KMS-11 (cell line): ENCODE measurements at regions not wholly inside any gene's neighbourhood (a gene's known extent, or its start where the extent isn't known, plus 50 kb on each side); places are given as distances from the start of the nearest gene placed in this dataset.

Source experiments
- H2AFZ ChIP-seq: fragments of 200-600 bp; sonication (generic); 2 replicates; pipeline ENCODE4 v1.6.1; 2016; ENCODE audit warnings: antibody characterized with exemption, mixed run types, low read depth
- H3K27ac ChIP-seq: fragments of 200-600 bp; sonication (generic); 2 replicates; pipeline ENCODE4 v1.6.1; 2016; ENCODE audit warnings: mild to moderate bottlenecking, mixed run types
- H3K27me3 ChIP-seq: fragments of 200-600 bp; sonication (generic); 2 replicates; pipeline ENCODE4 v1.6.1; 2017; ENCODE audit warnings: mild to moderate bottlenecking, low read depth, mixed run types, moderate library complexity; ENCODE audit not compliant: insufficient read depth
- H3K36me3 ChIP-seq: fragments of 200-600 bp; sonication (generic); 2 replicates; pipeline ENCODE4 v1.6.1; 2017; ENCODE audit warnings: mild to moderate bottlenecking, mixed run types; ENCODE audit not compliant: insufficient read depth
- H3K4me1 ChIP-seq: fragments of 200-600 bp; sonication (generic); 2 replicates; pipeline ENCODE4 v1.6.1; 2016; ENCODE audit warnings: mild to moderate bottlenecking, low read depth, mixed run types; ENCODE audit not compliant: poor library complexity, severe bottlenecking
- H3K4me2 ChIP-seq: fragments of 200-600 bp; sonication (generic); 2 replicates; pipeline ENCODE4 v1.7.0; 2016; ENCODE audit warnings: mild to moderate bottlenecking, mixed run types
- H3K4me3 ChIP-seq: fragments of 200-600 bp; sonication (generic); IDR thresholded peaks from 2 replicates; pipeline ENCODE4 v1.6.1; 2017; ENCODE audit warnings: low read depth, low read length, mixed read lengths; ENCODE audit not compliant: insufficient read depth
- H3K79me2 ChIP-seq: fragments of 200-600 bp; sonication (generic); 2 replicates; pipeline ENCODE4 v1.6.1; 2016; ENCODE audit warnings: low read depth, mixed run types; ENCODE audit not compliant: insufficient read depth
- H3K9ac ChIP-seq: fragments of 200-600 bp; sonication (generic); 2 replicates; pipeline ENCODE4 v1.6.1; 2016; ENCODE audit warnings: mild to moderate bottlenecking, mixed run types
- H4K20me1 ChIP-seq: fragments of 200-600 bp; sonication (generic); 2 replicates; pipeline ENCODE4 v1.6.1; 2016; ENCODE audit warnings: mild to moderate bottlenecking, mixed run types; ENCODE audit not compliant: insufficient read depth
- CTCF ChIP-seq: fragments of 200-600 bp; sonication (generic); conservative IDR thresholded peaks from 2 replicates; pipeline ENCODE4 v1.6.1; 2017; ENCODE audit warnings: low read depth, mild to moderate bottlenecking, antibody characterized with exemption, low read length, moderate library complexity, mixed read lengths

DNA sequence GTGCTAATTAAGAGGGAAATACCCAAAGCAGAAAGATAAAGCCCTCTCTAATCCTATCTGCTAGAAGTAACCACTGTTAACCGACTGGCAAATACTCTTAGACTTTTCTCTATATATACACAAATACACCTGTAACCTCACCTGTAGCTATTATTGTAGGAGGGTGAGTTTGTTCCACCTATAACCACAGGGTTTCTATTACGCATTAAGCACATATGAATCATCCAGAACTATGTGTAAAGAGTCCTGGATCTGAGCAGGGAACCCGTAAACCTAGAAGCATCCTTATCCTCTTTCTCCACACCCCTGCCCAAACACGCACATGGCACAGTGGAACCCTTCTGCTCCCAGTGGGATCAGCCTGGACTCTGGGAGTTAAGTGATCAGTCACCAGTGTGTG is 172.8 kb upstream of the C2CD4B start:
- no peaks in the 10 kb centered on the region for H3K4me1 ChIP-seq
- no peak overlapping the region for H3K4me2 ChIP-seq
- no peak overlapping the region for H3K9ac ChIP-seq
- H3K36me3 ChIP-seq: no peaks in the 10 kb centered on the region
- H2AFZ ChIP-seq: no peak overlapping the region
- no peak for TF ChIP-seq CTCF
- no peaks in the 10 kb centered on the region for H3K79me2 ChIP-seq
- H4K20me1 ChIP-seq: no peaks in the 10 kb centered on the region
- H3K27ac ChIP-seq: no peak overlapping the region
- no peak overlapping the region for H3K4me3 ChIP-seq
- no peaks in the 10 kb centered on the region for H3K27me3 ChIP-seq

- Histone ChIP-seq H3K4me3 (no peak overlapping the region), H3K36me3 (no peaks in the 10 kb centered on the region), H3K4me2 (no peak overlapping the region), H3K79me2 (no peaks in the 10 kb centered on the region), H3K27me3 (no peaks in the 10 kb centered on the region), H3K9ac (no peak overlapping the region), H3K27ac (no peak overlapping the region), H2AFZ (no peak overlapping the region), H3K4me1 (no peaks in the 10 kb centered on the region), H4K20me1 (no peaks in the 10 kb centered on the region)
- TF ChIP-seq CTCF: no peak
Observed at GRCh38 chr15:62338497-62338896, 173.4 kb upstream of the C2CD4B start.

GRCh38 chr15:62342959-62343358 is 177.9 kb upstream of the C2CD4B start:
- H3K9ac ChIP-seq: no peak overlapping the region
- H3K4me2 ChIP-seq: no peak overlapping the region
- no peak for TF ChIP-seq CTCF
- no peak overlapping the region for H3K4me3 ChIP-seq
- no peaks in the 10 kb centered on the region for H4K20me1 ChIP-seq
- H3K27me3 ChIP-seq: no peaks in the 10 kb centered on the region
- H2AFZ ChIP-seq: no peak overlapping the region
- H3K4me1 ChIP-seq: no peaks in the 10 kb centered on the region
- H3K27ac ChIP-seq: no peak overlapping the region
- H3K36me3 ChIP-seq: no peaks in the 10 kb centered on the region
- H3K79me2 ChIP-seq: no peaks in the 10 kb centered on the region

GRCh38 chr15:62343397-62343796 is 178.3 kb upstream of the C2CD4B start:
- no peaks in the 10 kb centered on the region for H4K20me1 ChIP-seq
- no peak overlapping the region for H3K4me2 ChIP-seq
- H2AFZ ChIP-seq: no peak overlapping the region
- H3K36me3 ChIP-seq: no peaks in the 10 kb centered on the region
- no peaks in the 10 kb centered on the region for H3K4me1 ChIP-seq
- no peak overlapping the region for H3K4me3 ChIP-seq
- no peaks in the 10 kb centered on the region for H3K79me2 ChIP-seq
- no peak overlapping the region for H3K27ac ChIP-seq
- no peaks in the 10 kb centered on the region for H3K27me3 ChIP-seq
- H3K9ac ChIP-seq: no peak overlapping the region
- no peak for TF ChIP-seq CTCF
